Activated CD8-positive, alpha-beta memory T cell treated with anti-CD3 and anti-CD28 coated beads for 36 hours (primary cell): ENCODE measurements at regions not wholly inside any gene's neighbourhood (a gene's known extent, or its start where the extent isn't known, plus 50 kb on each side); places are given as distances from the start of the nearest gene placed in this dataset.

Source experiments
- CTCF ChIA-PET: fragments of 350-600 bp; sonication (Branson Sonifier 250); formaldehyde crosslinking; loops from one replicate; lab custom pipeline; 2021; ENCODE audit warnings: antibody characterized with exemption; lab: Charles Lee
- POLR2A ChIA-PET: fragments of 350-600 bp; sonication (Branson Sonifier 250); formaldehyde crosslinking; loops from one replicate; lab custom pipeline; 2021; ENCODE audit warnings: antibody characterized with exemption; lab: Charles Lee

- ChIA-PET POLR2A (no interaction called here), CTCF (no interaction called here)
Observed at GRCh38 chr3:168860592-168860991, 764.9 kb upstream of the GOLIM4 start.

GRCh38 chr3:168860028-168860427, 764.3 kb upstream of the GOLIM4 start:
- ChIA-PET POLR2A (no interaction called here), CTCF (no interaction called here)

GRCh38 chr3:168859574-168859973, 763.9 kb upstream of the GOLIM4 start:
- CTCF ChIA-PET: no interaction called here
- POLR2A ChIA-PET: no interaction called here

GRCh38 chr3:168859143-168859542, 763.4 kb upstream of the GOLIM4 start:
- ChIA-PET CTCF (interaction anchor here (0.6 kb wide), 1 partner anchor 69 kb away, joined by 3 read pairs; no protein-coding TSS in a partner anchor), POLR2A (no interaction called here)

- ChIA-PET POLR2A (no interaction called here), CTCF (interaction anchor here (0.6 kb wide), 1 partner anchor 68 kb away, joined by 3 read pairs; no protein-coding TSS in a partner anchor)
Observed at GRCh38 chr3:168858327-168858726, 762.6 kb upstream of the GOLIM4 start.

- ChIA-PET CTCF (no interaction called here), POLR2A (no interaction called here)
Observed at GRCh38 chr3:168850109-168850508, 754.4 kb upstream of the GOLIM4 start.

- CTCF ChIA-PET: interaction anchor here (0.5 kb wide), 1 partner anchor 1103 kb away, joined by 4 read pairs; no protein-coding TSS in a partner anchor
- POLR2A ChIA-PET: no interaction called here
Observed at GRCh38 chr3:168847291-168847883, 751.7 kb upstream of the GOLIM4 start.

GRCh38 chr3:168844894-168845482, 749.3 kb upstream of the GOLIM4 start:
- ChIA-PET POLR2A (no interaction called here), CTCF (interaction anchor here (0.7 kb wide), 1 partner anchor 452 kb away, joined by 3 read pairs; no protein-coding TSS in a partner anchor)

- POLR2A ChIA-PET: no interaction called here
Observed at GRCh38 chr3:168844472-168844871, 748.7 kb upstream of the GOLIM4 start.

GRCh38 chr3:168843481-168843880, 747.8 kb upstream of the GOLIM4 start:
- ChIA-PET POLR2A (no interaction called here), CTCF (no interaction called here)

More at GRCh38 chr3:168844472-168844871, 748.7 kb upstream of the GOLIM4 start:
- CTCF ChIA-PET: interaction anchor here (0.7 kb wide), 1 partner anchor 452 kb away, joined by 3 read pairs; no protein-coding TSS in a partner anchor

- ChIA-PET POLR2A (no interaction called here), CTCF (no interaction called here)
Observed at GRCh38 chr3:168839653-168840052, 743.9 kb upstream of the GOLIM4 start.

GRCh38 chr3:168834558-168834957, 738.8 kb upstream of the GOLIM4 start:
- CTCF ChIA-PET: no interaction called here
- POLR2A ChIA-PET: no interaction called here

- ChIA-PET POLR2A (no interaction called here), CTCF (no interaction called here)
Observed at GRCh38 chr3:168828943-168829342, 733.2 kb upstream of the GOLIM4 start.

- ChIA-PET POLR2A (no interaction called here), CTCF (no interaction called here)
Observed at GRCh38 chr3:168828536-168828935, 732.8 kb upstream of the GOLIM4 start.

- ChIA-PET POLR2A (no interaction called here), CTCF (no interaction called here)
Observed at GRCh38 chr3:168828014-168828413, 732.3 kb upstream of the GOLIM4 start.

- ChIA-PET CTCF (no interaction called here), POLR2A (no interaction called here)
Observed at GRCh38 chr3:168824107-168824506, 728.4 kb upstream of the GOLIM4 start.

- ChIA-PET POLR2A (no interaction called here), CTCF (no interaction called here)
Observed at GRCh38 chr3:168823466-168823865, 727.7 kb upstream of the GOLIM4 start.

GRCh38 chr3:168820810-168821415, 725.2 kb upstream of the GOLIM4 start:
- POLR2A ChIA-PET: no interaction called here
- CTCF ChIA-PET: no interaction called here

- ChIA-PET CTCF (no interaction called here), POLR2A (no interaction called here)
Observed at GRCh38 chr3:168817177-168817576, 721.5 kb upstream of the GOLIM4 start.

- ChIA-PET POLR2A (no interaction called here), CTCF (no interaction called here)
Observed at GRCh38 chr3:168815946-168816345, 720.2 kb upstream of the GOLIM4 start.
